Coronary artery (tissue), 2 donors: ENCODE measurements at regions not wholly inside any gene's neighbourhood (a gene's known extent, or its start where the extent isn't known, plus 50 kb on each side); places are given as distances from the start of the nearest gene placed in this dataset.
A peak's percentile ranks its signal among the peaks of the same experiment; 100 is the strongest.
"Not testable (repeated sequence)": the region's sequence is repeated elsewhere in the genome, so short reads cannot be mapped to it uniquely, and the experiment has no call there.

Experiments used
- DNase-seq: peaks from one replicate; pipeline ENCODE4 v3.0.0-alpha.2; 2017; ENCODE audit warnings: low spot score
- H3K27ac ChIP-seq, 2 donors: fragments of 200-600 bp; sonication (generic); one replicate each; pipeline ENCODE4 v1.5.1; 2016 to 2019
- H3K4me3 ChIP-seq: fragments of 200-600 bp; sonication (generic); 2 replicates; pipeline ENCODE4 v1.5.1; 2016; ENCODE audit warnings: mild to moderate bottlenecking, moderate library complexity
- CTCF ChIP-seq: fragments of 200-600 bp; sonication (generic); IDR thresholded peaks from one replicate; pipeline ENCODE4 v1.5.1; 2019; ENCODE audit warnings: antibody characterized with exemption

- no peak for DNase-seq
- TF ChIP-seq CTCF = no peak
- no peak overlapping the region for H3K4me3 ChIP-seq
- no peak overlapping the region for H3K27ac ChIP-seq
These were observed 97.9 kb downstream of the ZNF92 start for GRCh38 chr7:65471587-65471986.

- no peak for DNase-seq
- TF ChIP-seq CTCF = no peak
- H3K4me3 ChIP-seq = no peak overlapping the region
- no peak overlapping the region for H3K27ac ChIP-seq
These were observed 101.5 kb downstream of the ZNF92 start for GRCh38 chr7:65475040-65475726.

- no peak for DNase-seq
- Histone ChIP-seq H3K27ac (no peak overlapping the region), H3K4me3 (no peak overlapping the region)
- no peak for TF ChIP-seq CTCF
These were observed 102.2 kb downstream of the ZNF92 start for GRCh38 chr7:65475734-65476319.

DNA sequence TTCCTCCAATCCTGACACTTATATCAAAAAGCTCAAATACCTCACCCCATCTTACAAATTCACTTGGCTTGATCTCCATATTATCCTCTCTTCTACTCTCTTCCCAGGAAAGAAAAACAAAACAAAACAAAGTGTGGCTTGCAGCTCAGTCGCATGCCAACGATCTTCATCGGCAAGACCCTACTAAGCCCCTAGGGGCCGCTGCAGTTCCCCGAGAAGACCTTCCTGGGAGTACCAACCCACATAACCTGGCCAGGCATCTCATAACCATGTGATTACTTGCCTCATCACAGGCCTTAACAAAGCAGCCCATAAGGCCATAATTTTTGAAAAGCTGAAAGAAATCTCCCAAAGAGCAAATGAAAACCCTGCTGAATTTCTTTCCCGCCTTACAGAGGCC lies 103.7 kb downstream of the ZNF92 start:
- no peak for DNase-seq
- H3K4me3 ChIP-seq = no peak overlapping the region

DNA sequence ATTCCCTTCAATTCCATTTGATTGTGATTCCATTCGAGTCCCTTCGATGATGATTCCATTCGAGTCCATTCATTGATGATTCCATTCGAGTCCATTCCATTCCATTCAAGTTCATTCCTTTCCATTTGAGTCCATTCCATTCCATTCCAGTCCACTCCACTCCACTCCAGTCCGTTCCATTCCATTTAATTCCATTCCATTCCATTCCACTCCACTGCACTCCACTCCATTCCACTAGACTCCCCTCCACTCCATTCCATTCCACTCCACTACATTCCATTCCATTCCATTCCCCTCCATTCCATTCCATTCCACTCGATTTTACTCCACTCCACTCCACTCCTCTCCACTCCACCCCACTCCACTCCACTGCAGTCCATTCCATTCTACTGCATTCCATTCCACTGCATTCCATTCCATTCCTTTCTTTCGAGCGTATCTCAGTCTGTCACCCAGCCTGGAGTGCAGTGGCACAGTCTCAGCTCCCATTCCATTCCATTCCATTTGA lies 115.7 kb downstream of the ZNF92 start:
- no peak for DNase-seq
- no peak for TF ChIP-seq CTCF
- Histone ChIP-seq H3K27ac (no peak overlapping the region), H3K4me3 (no peak overlapping the region)

More for the DNA sequence above, 103.7 kb downstream of the ZNF92 start:
- H3K27ac ChIP-seq = no peak overlapping the region
- no peak for TF ChIP-seq CTCF

GRCh38 chr7:65496697-65497096 lies 123.0 kb downstream of the ZNF92 start:
- DNase-seq = not testable (repeated sequence)

DNA sequence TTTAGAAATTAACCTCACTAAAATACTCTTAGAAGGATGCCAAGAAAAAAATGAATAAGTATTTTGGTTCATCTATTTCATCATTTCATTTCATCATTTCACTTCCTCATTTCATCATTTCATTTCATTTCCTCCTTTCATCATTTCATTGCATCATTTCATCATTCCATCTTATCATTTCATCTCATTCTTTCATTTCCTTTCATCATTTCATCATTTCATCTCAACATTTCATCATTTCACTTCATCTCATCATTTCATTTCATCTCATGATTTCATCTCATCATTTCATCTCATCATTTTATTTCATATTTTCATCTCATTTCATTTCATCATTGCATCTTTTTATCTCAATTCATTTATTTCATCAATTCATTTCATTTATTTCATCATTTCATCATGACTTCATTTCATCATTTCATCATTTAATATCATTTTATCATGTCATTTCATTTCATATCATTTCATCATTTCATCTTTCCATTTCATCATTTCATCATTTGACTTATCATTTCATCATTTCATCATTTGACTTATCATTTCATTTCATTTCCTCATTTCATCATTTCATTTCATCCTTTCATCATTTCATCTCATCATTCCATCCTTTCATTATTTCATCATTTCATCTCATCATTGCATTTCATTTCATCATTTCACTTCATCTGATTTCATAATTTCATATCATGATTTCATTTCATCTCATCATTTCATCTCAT lies 129.9 kb downstream of the ZNF92 start:
- TF ChIP-seq CTCF = no peak
- Histone ChIP-seq H3K27ac (no peak overlapping the region), H3K4me3 (no peak overlapping the region)
- no peak for DNase-seq

More at GRCh38 chr7:65496697-65497096, 123.0 kb downstream of the ZNF92 start:
- not testable (repeated sequence) for H3K27ac ChIP-seq, H3K4me3 ChIP-seq

GRCh38 chr7:65504504-65505319 lies 131.1 kb downstream of the ZNF92 start:
- DNase-seq, H3K4me3 ChIP-seq, H3K27ac ChIP-seq: not testable (repeated sequence)

DNA sequence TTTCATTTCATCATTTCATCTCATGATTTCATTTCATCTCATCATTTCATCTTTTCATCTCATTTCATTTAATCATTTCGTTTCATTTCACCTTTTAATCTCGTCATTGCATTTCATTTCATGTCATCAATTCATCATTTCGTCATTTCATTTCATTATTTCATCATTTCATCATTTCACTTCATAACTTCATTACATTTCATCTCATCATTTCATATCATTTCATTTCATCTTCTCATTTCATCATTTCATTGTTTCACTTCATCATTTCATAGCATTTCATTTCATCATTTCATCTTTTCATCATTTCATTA lies 131.6 kb downstream of the ZNF92 start:
- DNase-seq, H3K4me3 ChIP-seq, H3K27ac ChIP-seq: not testable (repeated sequence)

GRCh38 chr7:65508581-65509367 lies 135.1 kb downstream of the ZNF92 start:
- H3K27ac ChIP-seq, DNase-seq: not testable (repeated sequence)
- peak overlapping the region; percentile 68 for H3K4me3 ChIP-seq
